ENCODE measurements at regions not wholly inside any gene's neighbourhood (a gene's known extent, or its start where the extent isn't known, plus 50 kb on each side); places are given as distances from the start of the nearest gene placed in this dataset.

GRCh38 chr12:11457996-11458645, 62.8 kb upstream of the PRB2 start:
- no peak for TF ChIP-seq EZH2 (IDR thresholded peaks at IDR 0.05; ENCODE audit: borderline replicate concordance, insufficient read depth, low read depth, low read length, poor library complexity, severe bottlenecking)
- no peak for TF ChIP-seq CTCF (IDR thresholded peaks at IDR 0.05)
